ENCODE measurements at regions not wholly inside any gene's neighbourhood (a gene's known extent, or its start where the extent isn't known, plus 50 kb on each side); places are given as distances from the start of the nearest gene placed in this dataset.

DNA sequence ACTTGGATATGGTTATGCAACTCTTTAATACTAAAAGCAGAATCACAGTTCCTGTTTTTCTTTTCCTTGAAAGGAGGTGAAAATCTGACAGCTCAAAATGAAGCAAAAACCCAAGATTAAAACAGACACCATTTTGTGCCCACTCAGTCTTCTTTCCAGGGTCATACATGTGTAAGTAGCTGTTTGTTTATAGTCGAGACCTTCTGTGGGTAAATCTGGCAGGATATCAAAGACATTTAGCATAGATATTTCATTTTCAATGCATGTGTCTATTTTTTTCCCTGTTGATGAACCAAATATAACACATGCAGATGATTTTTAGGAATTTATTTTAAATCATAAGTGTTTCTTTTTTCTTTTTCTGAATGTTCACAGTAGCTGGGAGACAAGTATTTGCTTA, 398.8 kb downstream of the FOXG1 start:
- TF ChIP-seq POLR2A (IDR thresholded peaks at IDR 0.05) = no peak
- TF ChIP-seq, protein P1, sequence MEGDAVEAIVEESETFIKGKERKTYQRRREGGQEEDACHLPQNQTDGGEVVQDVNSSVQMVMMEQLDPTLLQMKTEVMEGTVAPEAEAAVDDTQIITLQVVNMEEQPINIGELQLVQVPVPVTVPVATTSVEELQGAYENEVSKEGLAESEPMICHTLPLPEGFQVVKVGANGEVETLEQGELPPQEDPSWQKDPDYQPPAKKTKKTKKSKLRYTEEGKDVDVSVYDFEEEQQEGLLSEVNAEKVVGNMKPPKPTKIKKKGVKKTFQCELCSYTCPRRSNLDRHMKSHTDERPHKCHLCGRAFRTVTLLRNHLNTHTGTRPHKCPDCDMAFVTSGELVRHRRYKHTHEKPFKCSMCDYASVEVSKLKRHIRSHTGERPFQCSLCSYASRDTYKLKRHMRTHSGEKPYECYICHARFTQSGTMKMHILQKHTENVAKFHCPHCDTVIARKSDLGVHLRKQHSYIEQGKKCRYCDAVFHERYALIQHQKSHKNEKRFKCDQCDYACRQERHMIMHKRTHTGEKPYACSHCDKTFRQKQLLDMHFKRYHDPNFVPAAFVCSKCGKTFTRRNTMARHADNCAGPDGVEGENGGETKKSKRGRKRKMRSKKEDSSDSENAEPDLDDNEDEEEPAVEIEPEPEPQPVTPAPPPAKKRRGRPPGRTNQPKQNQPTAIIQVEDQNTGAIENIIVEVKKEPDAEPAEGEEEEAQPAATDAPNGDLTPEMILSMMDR (IDR thresholded peaks at IDR 0.05) = no peak
